ENCODE measurements at regions not wholly inside any gene's neighbourhood (a gene's known extent, or its start where the extent isn't known, plus 50 kb on each side); places are given as distances from the start of the nearest gene placed in this dataset.

DNA sequence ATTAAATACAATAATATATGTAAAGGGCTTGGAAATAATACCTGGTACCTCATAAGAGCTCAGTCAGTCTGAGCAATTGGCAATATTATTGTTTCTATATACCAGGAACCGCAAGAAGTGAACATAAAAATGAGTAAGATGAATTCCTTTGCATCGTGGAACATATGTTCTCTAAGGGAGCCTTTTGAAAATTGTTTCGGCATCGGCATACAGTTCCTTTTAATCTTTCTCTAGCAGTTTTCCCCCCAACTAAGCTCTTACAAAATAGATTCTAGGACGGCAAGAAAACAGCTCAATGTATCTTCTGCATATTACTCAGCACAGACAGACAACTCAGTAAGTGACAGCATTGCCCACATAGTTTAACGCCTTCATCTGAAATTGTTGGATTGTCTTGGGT lies 426.6 kb upstream of the WWC1 start (continued):
- no peak for TF ChIP-seq USF1 (IDR thresholded peaks at IDR 0.05; ENCODE audit: borderline replicate concordance, extremely low read length, insufficient read depth, low read depth, low read length)
- no peak for TF ChIP-seq SREBF2 (IDR thresholded peaks at IDR 0.05; ENCODE audit: low read length)

DNA sequence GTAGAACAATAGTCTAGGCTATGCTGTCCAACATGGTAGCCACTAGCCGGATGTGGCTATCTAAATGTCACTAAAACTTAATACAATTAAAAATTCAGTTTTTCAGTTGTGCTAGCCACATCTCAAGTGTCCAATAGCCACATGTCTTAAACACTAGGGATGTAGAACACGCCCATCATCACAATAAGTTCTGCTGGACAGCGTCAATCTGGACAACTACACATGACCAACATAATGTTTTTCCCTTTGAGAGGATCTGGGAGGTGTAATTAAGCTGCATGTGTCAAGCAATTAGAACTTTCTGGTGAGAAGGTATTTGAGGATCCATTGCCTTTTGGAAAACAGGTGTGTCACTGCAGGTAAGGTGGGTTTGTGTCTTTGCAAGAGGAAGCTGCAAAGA lies 424.6 kb upstream of the WWC1 start:
- Histone ChIP-seq H3K27me3 (replicated peaks in 1 of 2; ENCODE audit: control insufficient read depth in 2 of 2, insufficient read depth in 2 of 2, low read length in 1 of 2) (no peaks in the 10 kb centered on the region), H2AFZ (ENCODE audit: control insufficient read depth, low read depth, low read length) (no peak overlapping the region), H3K79me2 (ENCODE audit: control insufficient read depth, insufficient read depth, low read length) (no peaks in the 10 kb centered on the region), H3K36me3 (ENCODE audit: control insufficient read depth in 2 of 2, insufficient read depth in 2 of 2, low read length in 1 of 2) (no peaks in the 10 kb centered on the region), H3K4me1 (ENCODE audit: control insufficient read depth, insufficient read depth, low read length) (no peaks in the 10 kb centered on the region), H3K27ac (ENCODE audit: control insufficient read depth, insufficient read depth) (no peak overlapping the region), H3K4me3 (no peak overlapping the region), H4K20me1 (ENCODE audit: control insufficient read depth, insufficient read depth) (no peaks in the 10 kb centered on the region), H3K9ac (ENCODE audit: control insufficient read depth, insufficient read depth, low read length) (no peak overlapping the region), H3K4me2 (ENCODE audit: control insufficient read depth, insufficient read depth) (no peak overlapping the region), H3K9me3 (replicated peaks; ENCODE audit: control insufficient read depth, insufficient read depth, low read length) (no peaks in the 10 kb centered on the region)
- ChIA-PET CTCF (no interaction called here), SMC1A (ENCODE audit: uncharacterized antibody, unreplicated experiment) (no interaction called here), RAD21 (ENCODE audit: unreplicated experiment) (no interaction called here), POLR2A (no interaction called here)
- intact Hi-C loops (cut with micrococcal nuclease; ENCODE audit: unreplicated experiment): no loop called here
- no peak for DNase-seq (ENCODE audit: low read depth, low spot score)
- ATAC-seq: no peak
- no peak for FAIRE-seq
- in situ Hi-C loops (cut with MboI): no loop called here
- TF ChIP-seq NKRF (conservative IDR thresholded peaks at IDR 0.05) (no peak), IKZF2 (IDR thresholded peaks at IDR 0.05) (no peak), CBX5 (IDR thresholded peaks at IDR 0.05; ENCODE audit: low read depth) (no peak), ZNF274 (IDR thresholded peaks at IDR 0.05; ENCODE audit: insufficient read depth, insufficient read length) (no peak), SREBF2 (IDR thresholded peaks at IDR 0.05; ENCODE audit: low read length) (no peak), BACH1 (IDR thresholded peaks at IDR 0.05; ENCODE audit: borderline replicate concordance) (no peak), PKNOX1 (IDR thresholded peaks at IDR 0.05) (no peak), RBBP5 (conservative IDR thresholded peaks at IDR 0.05) (no peak), JUNB (IDR thresholded peaks at IDR 0.05) (no peak), TARDBP (IDR thresholded peaks at IDR 0.05; ENCODE audit: borderline replicate concordance) (no peak), BCL3 (IDR thresholded peaks at IDR 0.05; ENCODE audit: borderline replicate concordance, insufficient read depth, low read depth, low read length, poor library complexity, severe bottlenecking) (no peak), HDAC2 (IDR thresholded peaks at IDR 0.05) (no peak), PAX8 (IDR thresholded peaks at IDR 0.05) (no peak), CBX3 (IDR thresholded peaks at IDR 0.05; ENCODE audit: borderline replicate concordance, low read depth) (no peak)
- no TSS peak for BruUV-seq (replicated peaks)
- whole genome bisulfite sequencing (ENCODE audit: insufficient coverage, insufficient replicate concordance, low lambda C conversion rate, missing lambda C conversion rate): 19% methylated on average over 3 of the region's 3 CpGs

Measured in GM12878 (cell line).